SK-N-SH (cell line): ENCODE measurements at regions not wholly inside any gene's neighbourhood (a gene's known extent, or its start where the extent isn't known, plus 50 kb on each side); places are given as distances from the start of the nearest gene placed in this dataset.

Experiments
- CTCF ChIA-PET: fragments of 300-600, 350-600 bp; formaldehyde crosslinking; extraction: SDS; loops from one replicate; lab custom pipeline; 2021; lab: Yijun Ruan, JAX
- POLR2A ChIA-PET: fragments of 350-600 bp; sonication (Branson Sonifier 250); formaldehyde crosslinking; extraction: SDS; loops from one replicate; lab custom pipeline; 2020; ENCODE audit warnings: antibody characterized with exemption, inconsistent platforms; lab: Yijun Ruan, JAX
- DNase-seq: peaks from one replicate; pipeline ENCODE4 v3.0.0; 2012
- H2AFZ ChIP-seq: fragments of 200-600 bp; sonication (generic); 2 replicates; pipeline ENCODE4 v1.8.1; 2016; ENCODE audit warnings: antibody characterized with exemption, mild to moderate bottlenecking, low read depth
- H3F3A ChIP-seq: fragments of 200-600 bp; sonication (generic); replicated peaks from 2 replicates; pipeline ENCODE3; 2016; ENCODE audit warnings: antibody characterized with exemption, mild to moderate bottlenecking; ENCODE audit not compliant: insufficient read depth
- H3K27ac ChIP-seq, 2 experiments: fragments of 200-500 bp in 1 of 2; fragments of 200-600 bp in 1 of 2; sonication (Bioruptor generic) in 1 of 2; sonication (generic), shearing (Covaris generic) in 1 of 2; 2 replicates each; pipeline versions ENCODE4 v1.5.1 to v1.6.1; 2014 to 2016; ENCODE audit warnings: low read depth in 2 of 2, inconsistent platforms in 1 of 2, low read length in 1 of 2, mild to moderate bottlenecking in 1 of 2, mixed read lengths in 1 of 2
- H3K27me3 ChIP-seq: fragments of 200-600 bp; sonication (generic), shearing (Covaris generic); 2 replicates; pipeline ENCODE4 v1.6.1; 2016; ENCODE audit warnings: mixed run types; ENCODE audit not compliant: insufficient read depth
- H3K36me3 ChIP-seq, 2 experiments: fragments of 200-500 bp in 1 of 2; fragments of 200-600 bp in 1 of 2; sonication (Bioruptor generic) in 1 of 2; sonication (generic) in 1 of 2; replicated peaks in 1 of 2; 2 replicates each; pipeline versions ENCODE3 to v1.5.1; 2014 to 2016; ENCODE audit warnings: low read length in 1 of 2, mild to moderate bottlenecking in 1 of 2; ENCODE audit not compliant: insufficient read depth in 2 of 2, control insufficient read depth in 1 of 2
- H3K4me1 ChIP-seq, 2 experiments: fragments of 200-500 bp in 1 of 2; fragments of 200-600 bp in 1 of 2; sonication (Bioruptor generic) in 1 of 2; sonication (generic), shearing (Covaris generic) in 1 of 2; 2 replicates each; pipeline versions ENCODE4 v1.5.1 to v1.6.1; 2014 to 2016; ENCODE audit warnings: low read depth in 1 of 2, low read length in 1 of 2, mixed run types in 1 of 2; ENCODE audit not compliant: insufficient read depth in 2 of 2, control insufficient read depth in 1 of 2
- H3K4me2 ChIP-seq: fragments of 200-600 bp; sonication (generic), shearing (Covaris generic); 2 replicates; pipeline ENCODE4 v1.6.1; 2017; ENCODE audit warnings: mixed run types
- H3K4me3 ChIP-seq, 2 experiments: fragments of 200-500 bp in 1 of 2; fragments of 200-600 bp in 1 of 2; sonication (Bioruptor generic) in 1 of 2; sonication (generic), shearing (Covaris generic) in 1 of 2; 2 replicates each; pipeline versions ENCODE4 v1.5.1 to v1.8.1; 2014 to 2016; ENCODE audit warnings: low read depth in 2 of 2, inconsistent platforms in 1 of 2, low read length in 1 of 2, mild to moderate bottlenecking in 1 of 2, mixed read lengths in 1 of 2, moderate library complexity in 1 of 2
- H3K79me2 ChIP-seq: fragments of 200-600 bp; sonication (generic); 2 replicates; pipeline ENCODE4 v1.8.1; 2017; ENCODE audit warnings: mild to moderate bottlenecking; ENCODE audit not compliant: insufficient read depth
- H3K9ac ChIP-seq: fragments of 200-600 bp; sonication (generic); 2 replicates; pipeline ENCODE4 v1.6.1; 2017; ENCODE audit warnings: mixed run types
- H3K9me2 ChIP-seq: fragments of 200-600 bp; sonication (generic); 2 replicates; pipeline ENCODE4 v1.6.1; 2017; ENCODE audit warnings: mixed run types
- H3K9me3 ChIP-seq: fragments of 200-600 bp; sonication (generic); 2 replicates; pipeline ENCODE4 v1.6.1; 2017; ENCODE audit warnings: mixed run types, mild to moderate bottlenecking, moderate library complexity
- H4K20me1 ChIP-seq: fragments of 200-600 bp; sonication (generic); 2 replicates; pipeline ENCODE4 v1.6.1; 2017; ENCODE audit warnings: mild to moderate bottlenecking, mixed run types; ENCODE audit not compliant: insufficient read depth
- CHD2 ChIP-seq: fragments of 150-350 bp; IDR thresholded peaks from 2 replicates; pipeline ENCODE4 v1.6.1; 2018; ENCODE audit warnings: low read length; ENCODE audit not compliant: partially characterized antibody
- EZH2phosphoT487 ChIP-seq: fragments of 200-600 bp; sonication (generic); IDR thresholded peaks from 2 replicates; pipeline ENCODE4 v1.6.1; 2017; ENCODE audit warnings: low read depth, mixed run types, mild to moderate bottlenecking, antibody characterized with exemption, moderate library complexity, borderline replicate concordance
- FOSL2 ChIP-seq: IDR thresholded peaks from 2 replicates; pipeline ENCODE4 v1.4.0; 2012; ENCODE audit warnings: low read depth, mild to moderate bottlenecking, moderate library complexity, borderline replicate concordance
- GATA2 ChIP-seq: sonication (generic); formaldehyde crosslinking; IDR thresholded peaks from 2 replicates; pipeline ENCODE4 v1.5.0; 2020; ENCODE audit warnings: mild to moderate bottlenecking, missing genetic modification reagents
- IRF3 ChIP-seq: fragments of 150-350 bp; IDR thresholded peaks from 2 replicates; pipeline ENCODE4 v1.6.1; 2016; ENCODE audit warnings: mild to moderate bottlenecking, low read depth, low read length
- JUND ChIP-seq: IDR thresholded peaks from 2 replicates; pipeline ENCODE4 v1.4.0; 2012
- MAX ChIP-seq: IDR thresholded peaks from 2 replicates; pipeline ENCODE4 v1.4.0; 2012; ENCODE audit warnings: low read depth
- MEF2A ChIP-seq: IDR thresholded peaks from 2 replicates; pipeline ENCODE4 v1.4.0; 2012; ENCODE audit warnings: low read depth, borderline replicate concordance
- MXI1 ChIP-seq: IDR thresholded peaks from 2 replicates; pipeline ENCODE4 v1.6.1; 2012; ENCODE audit warnings: mild to moderate bottlenecking, low read depth, low read length, improper control_type of control experiment
- PBX3 ChIP-seq: IDR thresholded peaks from 2 replicates; pipeline ENCODE4; 2012
- POLR2AphosphoS5 ChIP-seq: IDR thresholded peaks from 2 replicates; pipeline ENCODE4 v1.6.1; 2012; ENCODE audit warnings: low read depth, low read length
- RCOR1 ChIP-seq: fragments of 150-350 bp; IDR thresholded peaks from 2 replicates; pipeline ENCODE4 v1.6.1; 2017; ENCODE audit warnings: antibody characterized with exemption, low read length
- RFX5 ChIP-seq: IDR thresholded peaks from 2 replicates; pipeline ENCODE4 v1.6.1; 2012; ENCODE audit warnings: mild to moderate bottlenecking, improper control_type of control experiment, low read length
- RXRA ChIP-seq: IDR thresholded peaks from 2 replicates; pipeline ENCODE4 v1.4.0; 2012; ENCODE audit warnings: low read depth, mild to moderate bottlenecking, borderline replicate concordance
- SIN3A ChIP-seq: IDR thresholded peaks from 2 replicates; pipeline ENCODE4 v1.6.1; 2012; ENCODE audit warnings: low read depth, mild to moderate bottlenecking, low read length, moderate library complexity, borderline replicate concordance
- SMC3 ChIP-seq: IDR thresholded peaks from 2 replicates; pipeline ENCODE4 v1.6.1; 2012; ENCODE audit warnings: low read depth, low read length, improper control_type of control experiment
- TCF12 ChIP-seq: IDR thresholded peaks from 2 replicates; pipeline ENCODE4 v1.4.0; 2012
- TEAD4 ChIP-seq: IDR thresholded peaks from 2 replicates; pipeline ENCODE4 v1.4.0; 2012; ENCODE audit warnings: mild to moderate bottlenecking, borderline replicate concordance; ENCODE audit not compliant: insufficient read depth
- USF2 ChIP-seq: fragments of 150-350 bp; IDR thresholded peaks from 2 replicates; pipeline ENCODE4 v1.6.1; 2017; ENCODE audit warnings: antibody characterized with exemption, low read length, low read depth, borderline replicate concordance
- WGBS: methylation state at CpG from one replicate; pipeline ENCODE4 v1.1.6; 2017; ENCODE audit warnings: low lambda C conversion rate; 5-methylcytosine and 5-hydroxymethylcytosine counted together
- TF ChIP-seq, protein P1 (sequence below): fragments of 200-600 bp; sonication (generic); IDR thresholded peaks from 2 replicates; pipeline ENCODE4 v1.6.1; 2017; ENCODE audit warnings: antibody characterized with exemption, mild to moderate bottlenecking, moderate library complexity
- TF ChIP-seq, protein P2 (sequence below): IDR thresholded peaks from 2 replicates; pipeline ENCODE4 v1.4.0; 2012; ENCODE audit warnings: low read depth, borderline replicate concordance

DNA sequence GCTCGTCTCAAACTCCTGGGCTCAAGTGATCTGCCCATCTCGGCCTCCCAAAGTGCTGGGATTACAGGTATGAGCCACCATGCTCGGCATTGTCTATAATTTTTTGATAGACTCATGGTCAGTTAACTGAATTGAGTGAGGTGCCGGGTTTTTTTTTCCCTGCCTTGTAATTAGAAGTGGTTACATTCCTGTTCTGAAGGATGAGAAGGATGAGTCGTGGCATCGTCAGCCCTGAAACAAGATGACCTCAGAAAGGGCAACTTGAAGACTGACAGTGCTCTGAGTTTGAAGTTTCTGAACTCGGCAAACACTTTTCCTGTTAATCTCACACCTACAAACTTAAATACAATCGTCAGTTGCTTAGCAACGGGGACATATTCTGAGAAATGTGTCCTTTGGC lies 158.7 kb upstream of the PDE10A start (continued):
- no peak for TF ChIP-seq USF2
- TF ChIP-seq TCF12: no peak
- no peak for TF ChIP-seq MXI1

DNA sequence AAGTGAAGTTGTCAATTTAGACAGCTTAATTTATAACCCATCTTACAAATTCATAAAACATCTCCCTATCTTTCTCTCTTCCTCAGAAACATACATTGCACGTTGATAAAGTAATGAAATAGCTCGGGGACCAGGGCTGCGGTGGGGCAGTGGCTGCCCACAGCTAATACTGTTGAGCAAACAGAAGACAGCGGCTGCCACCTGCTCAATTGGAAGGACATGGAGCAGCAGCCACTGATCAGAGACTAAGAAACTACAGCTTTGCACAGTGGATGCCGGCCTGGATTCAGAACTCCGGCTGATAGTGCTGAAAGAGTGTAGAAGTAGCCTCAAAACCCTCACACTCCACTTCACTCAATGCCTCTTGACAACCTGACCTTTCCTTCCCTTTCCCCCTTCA lies 157.9 kb upstream of the PDE10A start:
- WGBS: 49% methylated on average over 6 of the region's 6 CpGs
- Histone ChIP-seq H3K27ac (no peak overlapping the region), H3K9ac (no peak overlapping the region), H3K4me3 (no peak overlapping the region), H3K4me2 (no peak overlapping the region), H3K9me3 (no peaks in the 10 kb centered on the region), H3K79me2 (no peaks in the 10 kb centered on the region), H2AFZ (no peak overlapping the region), H3K27me3 (no peaks in the 10 kb centered on the region), H3K36me3 (no peaks in the 10 kb centered on the region), H3F3A (no peaks in the 10 kb centered on the region), H4K20me1 (no peaks in the 10 kb centered on the region), H3K9me2 (no peaks in the 10 kb centered on the region), H3K4me1 (no peaks in the 10 kb centered on the region)
- CTCF ChIA-PET: interaction anchor here (1.5 kb wide), 1 partner anchor 30 kb away, joined by 6 read pairs; no protein-coding TSS in a partner anchor
- TF ChIP-seq IRF3 (no peak), FOSL2 (no peak), CHD2 (no peak), TCF12 (no peak), SIN3A (no peak), MEF2A (no peak), EZH2phosphoT487 (no peak)
- DNase-seq: no peak
- POLR2A ChIA-PET: no interaction called here

DNA sequence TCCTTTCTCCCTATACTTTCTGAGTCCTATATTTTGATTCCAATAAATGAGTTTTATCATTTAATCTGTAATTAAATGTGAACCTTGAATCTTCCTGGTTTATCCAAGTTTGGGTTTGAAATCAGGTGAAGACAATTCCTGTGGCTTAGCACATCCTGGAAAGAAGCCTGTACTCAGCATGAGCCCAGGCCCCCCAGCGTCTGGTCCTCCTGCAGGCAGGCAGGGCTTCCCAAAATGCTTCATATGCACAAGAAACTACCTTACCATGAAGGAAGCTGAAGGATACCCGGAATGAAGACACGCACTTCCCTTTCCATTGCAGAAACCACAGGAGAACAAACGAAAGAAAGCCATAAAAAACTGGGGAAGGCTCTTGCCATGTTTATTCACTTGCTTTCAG lies 157.4 kb upstream of the PDE10A start:
- Histone ChIP-seq H3K9ac (no peak overlapping the region), H3K27me3 (no peaks in the 10 kb centered on the region), H3K4me3 (no peak overlapping the region), H3K4me2 (no peak overlapping the region), H3K79me2 (no peaks in the 10 kb centered on the region), H3K9me2 (no peaks in the 10 kb centered on the region), H3F3A (no peaks in the 10 kb centered on the region), H3K27ac (no peak overlapping the region), H3K36me3 (no peaks in the 10 kb centered on the region), H3K9me3 (no peaks in the 10 kb centered on the region), H4K20me1 (no peaks in the 10 kb centered on the region), H2AFZ (no peak overlapping the region), H3K4me1 (no peaks in the 10 kb centered on the region)
- ChIA-PET POLR2A (no interaction called here), CTCF (interaction anchor here (1.5 kb wide), 1 partner anchor 30 kb away, joined by 6 read pairs; no protein-coding TSS in a partner anchor)
- DNase-seq: no peak
- 35% methylated on average over 4 of the region's 4 CpGs for WGBS
- no peak for TF ChIP-seq SMC3
- no peak for TF ChIP-seq POLR2AphosphoS5
- TF ChIP-seq, protein P1, sequence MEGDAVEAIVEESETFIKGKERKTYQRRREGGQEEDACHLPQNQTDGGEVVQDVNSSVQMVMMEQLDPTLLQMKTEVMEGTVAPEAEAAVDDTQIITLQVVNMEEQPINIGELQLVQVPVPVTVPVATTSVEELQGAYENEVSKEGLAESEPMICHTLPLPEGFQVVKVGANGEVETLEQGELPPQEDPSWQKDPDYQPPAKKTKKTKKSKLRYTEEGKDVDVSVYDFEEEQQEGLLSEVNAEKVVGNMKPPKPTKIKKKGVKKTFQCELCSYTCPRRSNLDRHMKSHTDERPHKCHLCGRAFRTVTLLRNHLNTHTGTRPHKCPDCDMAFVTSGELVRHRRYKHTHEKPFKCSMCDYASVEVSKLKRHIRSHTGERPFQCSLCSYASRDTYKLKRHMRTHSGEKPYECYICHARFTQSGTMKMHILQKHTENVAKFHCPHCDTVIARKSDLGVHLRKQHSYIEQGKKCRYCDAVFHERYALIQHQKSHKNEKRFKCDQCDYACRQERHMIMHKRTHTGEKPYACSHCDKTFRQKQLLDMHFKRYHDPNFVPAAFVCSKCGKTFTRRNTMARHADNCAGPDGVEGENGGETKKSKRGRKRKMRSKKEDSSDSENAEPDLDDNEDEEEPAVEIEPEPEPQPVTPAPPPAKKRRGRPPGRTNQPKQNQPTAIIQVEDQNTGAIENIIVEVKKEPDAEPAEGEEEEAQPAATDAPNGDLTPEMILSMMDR: no peak
- no peak for TF ChIP-seq RFX5
- TF ChIP-seq JUND: no peak
- no peak for TF ChIP-seq EZH2phosphoT487
- TF ChIP-seq TEAD4: no peak
- no peak for TF ChIP-seq GATA2
- TF ChIP-seq, protein P2, sequence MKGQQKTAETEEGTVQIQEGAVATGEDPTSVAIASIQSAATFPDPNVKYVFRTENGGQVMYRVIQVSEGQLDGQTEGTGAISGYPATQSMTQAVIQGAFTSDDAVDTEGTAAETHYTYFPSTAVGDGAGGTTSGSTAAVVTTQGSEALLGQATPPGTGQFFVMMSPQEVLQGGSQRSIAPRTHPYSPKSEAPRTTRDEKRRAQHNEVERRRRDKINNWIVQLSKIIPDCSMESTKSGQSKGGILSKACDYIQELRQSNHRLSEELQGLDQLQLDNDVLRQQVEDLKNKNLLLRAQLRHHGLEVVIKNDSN: no peak
- no peak for TF ChIP-seq FOSL2
- no peak for TF ChIP-seq RCOR1
- no peak for TF ChIP-seq MAX
- TF ChIP-seq CHD2: no peak
- no peak for TF ChIP-seq PBX3
- TF ChIP-seq RXRA: no peak
